Progenitor cell of endocrine pancreas (in vitro differentiated cells): ENCODE measurements at regions not wholly inside any gene's neighbourhood (a gene's known extent, or its start where the extent isn't known, plus 50 kb on each side); places are given as distances from the start of the nearest gene placed in this dataset.

Experiments
- DNase-seq: peaks from one replicate; pipeline ENCODE4 v3.0.0; 2021; ENCODE audit warnings: low spot score; ENCODE audit not compliant: unreplicated experiment
- H3K27ac Mint-ChIP-seq: 2 replicates; pipeline ENCODE4 v1.8.0; 2021; ENCODE audit warnings: mild to moderate bottlenecking, moderate library complexity, mixed read lengths
- H3K27me3 Mint-ChIP-seq: 2 replicates; pipeline ENCODE4 v1.8.0; 2021; ENCODE audit warnings: mixed read lengths
- H3K36me3 Mint-ChIP-seq: 2 replicates; pipeline ENCODE4 v1.8.0; 2022; ENCODE audit warnings: mixed read lengths; ENCODE audit not compliant: insufficient read depth
- H3K4me1 Mint-ChIP-seq: 2 replicates; pipeline ENCODE4 v1.8.0; 2021; ENCODE audit warnings: low read depth, mixed read lengths
- H3K4me3 Mint-ChIP-seq: 2 replicates; pipeline ENCODE4 v1.8.0; 2021; ENCODE audit warnings: low read depth, mild to moderate bottlenecking, moderate library complexity, mixed read lengths
- H3K9me3 Mint-ChIP-seq: 2 replicates; pipeline ENCODE4 v1.8.0; 2021; ENCODE audit warnings: low read depth, mixed read lengths
- CTCF ChIP-seq: fragments of 200-600 bp; sonication (generic); IDR thresholded peaks from one replicate; pipeline ENCODE4 v1.5.0; 2021; ENCODE audit warnings: antibody characterized with exemption, mild to moderate bottlenecking; ENCODE audit not compliant: unreplicated experiment

- Mint-ChIP-seq H3K4me3 (no peak overlapping the region), H3K27ac (no peak overlapping the region), H3K9me3 (no peaks in the 10 kb centered on the region), H3K36me3 (no peaks in the 10 kb centered on the region), H3K4me1 (peaks cover 7% of the 10 kb centered on the region), H3K27me3 (peaks cover 2% of the 10 kb centered on the region)
- DNase-seq = no peak
- TF ChIP-seq CTCF = no peak
These were observed 71.8 kb upstream of the PHACTR2 start for GRCh38 chr6:143605906-143606521.

- no peak overlapping the region for H3K27ac Mint-ChIP-seq
- TF ChIP-seq CTCF = no peak
- no peak overlapping the region for H3K4me3 Mint-ChIP-seq
- H3K36me3 Mint-ChIP-seq = no peaks in the 10 kb centered on the region
- peaks cover 8% of the 10 kb centered on the region for H3K4me1 Mint-ChIP-seq
- DNase-seq = no peak
- no peaks in the 10 kb centered on the region for H3K9me3 Mint-ChIP-seq
- peaks cover 2% of the 10 kb centered on the region for H3K27me3 Mint-ChIP-seq
These were observed 74.3 kb upstream of the PHACTR2 start for GRCh38 chr6:143603455-143603854.

GRCh38 chr6:143601504-143601903, 76.3 kb upstream of the PHACTR2 start:
- no peaks in the 10 kb centered on the region for H3K36me3 Mint-ChIP-seq
- no peaks in the 10 kb centered on the region for H3K9me3 Mint-ChIP-seq
- peaks cover 10% of the 10 kb centered on the region for H3K4me1 Mint-ChIP-seq
- no peak overlapping the region for H3K27ac Mint-ChIP-seq
- DNase-seq = no peak
- peaks cover 12% of the 10 kb centered on the region for H3K27me3 Mint-ChIP-seq
- no peak overlapping the region for H3K4me3 Mint-ChIP-seq
- no peak for TF ChIP-seq CTCF

- no peak for DNase-seq
- Mint-ChIP-seq H3K27ac (no peak overlapping the region), H3K9me3 (no peaks in the 10 kb centered on the region), H3K4me3 (no peak overlapping the region), H3K36me3 (no peaks in the 10 kb centered on the region), H3K4me1 (peaks cover 10% of the 10 kb centered on the region), H3K27me3 (peaks cover 12% of the 10 kb centered on the region)
- no peak for TF ChIP-seq CTCF
These were observed 76.9 kb upstream of the PHACTR2 start for GRCh38 chr6:143600821-143601220.

- no peak for DNase-seq
- Mint-ChIP-seq H3K27ac (no peak overlapping the region), H3K27me3 (peaks cover 12% of the 10 kb centered on the region), H3K36me3 (no peaks in the 10 kb centered on the region), H3K9me3 (no peaks in the 10 kb centered on the region), H3K4me1 (peaks cover 10% of the 10 kb centered on the region), H3K4me3 (no peak overlapping the region)
- no peak for TF ChIP-seq CTCF
These were observed 79.2 kb upstream of the PHACTR2 start for GRCh38 chr6:143598466-143599080.
